WTC11 (cell line): ENCODE measurements at regions not wholly inside any gene's neighbourhood (a gene's known extent, or its start where the extent isn't known, plus 50 kb on each side); places are given as distances from the start of the nearest gene placed in this dataset.

ENCODE experiments used
- ATAC-seq: fragments of 200-7000 bp; cut with Tn5 transposase; 2 replicates; pipeline ENCODE4 v1.10.0; 2021; ENCODE audit warnings: mild to moderate bottlenecking, moderate library complexity
- CTCF ChIA-PET: fragments of 300-600 bp; sonication (Branson Sonifier 250); formaldehyde crosslinking; loops from one replicate; lab custom pipeline; 2021; ENCODE audit warnings: antibody characterized with exemption; lab: Charles Lee
- POLR2A ChIA-PET: fragments of 350-600 bp; sonication (Branson Sonifier 250); formaldehyde crosslinking; loops from one replicate; lab custom pipeline; 2021; ENCODE audit warnings: antibody characterized with exemption; lab: Charles Lee
- DNase-seq: peaks from one replicate; pipeline ENCODE4 v3.0.0; 2021; ENCODE audit warnings: low spot score
- H3K27ac Mint-ChIP-seq: 2 replicates; pipeline ENCODE4 v1.8.0; 2021; ENCODE audit warnings: mixed read lengths
- H3K27me3 Mint-ChIP-seq: 2 replicates; pipeline ENCODE4 v1.8.0; 2021; ENCODE audit warnings: low read depth, mild to moderate bottlenecking, moderate library complexity, mixed read lengths
- H3K36me3 Mint-ChIP-seq: 2 replicates; pipeline ENCODE4 v1.8.0; 2021; ENCODE audit warnings: mixed read lengths
- H3K4me1 Mint-ChIP-seq: 2 replicates; pipeline ENCODE4 v1.8.0; 2022; ENCODE audit warnings: mixed read lengths
- H3K4me3 Mint-ChIP-seq: 2 replicates; pipeline ENCODE4 v1.8.0; 2021; ENCODE audit warnings: mild to moderate bottlenecking, moderate library complexity, mixed read lengths
- H3K9me3 Mint-ChIP-seq: 2 replicates; pipeline ENCODE4 v1.8.0; 2021; ENCODE audit warnings: mixed read lengths
- CREB1 ChIP-seq: sonication (generic); formaldehyde crosslinking; IDR thresholded peaks from 2 replicates; pipeline ENCODE4 v1.8.0; 2023; ENCODE audit warnings: mild to moderate bottlenecking, missing genetic modification reagents
- CREM ChIP-seq: sonication (generic); formaldehyde crosslinking; IDR thresholded peaks from 2 replicates; pipeline ENCODE4 v1.8.1; 2022; ENCODE audit warnings: mild to moderate bottlenecking, missing genetic modification reagents, moderate library complexity
- ELF4 ChIP-seq: sonication (generic); formaldehyde crosslinking; IDR thresholded peaks from 2 replicates; pipeline ENCODE4 v1.8.1; 2022; ENCODE audit warnings: low read depth, mild to moderate bottlenecking, moderate library complexity, missing genetic modification reagents
- JUN ChIP-seq: sonication (generic); formaldehyde crosslinking; IDR thresholded peaks from 2 replicates; pipeline ENCODE4 v1.8.0; 2023; ENCODE audit warnings: mild to moderate bottlenecking, missing genetic modification reagents
- KAT7 ChIP-seq: sonication (generic); formaldehyde crosslinking; IDR thresholded peaks from 2 replicates; pipeline ENCODE4 v1.8.1; 2023; ENCODE audit warnings: missing genetic modification reagents, mild to moderate bottlenecking, borderline replicate concordance
- MXD4 ChIP-seq: fragments of 250-450 bp; sonication (Bioruptor Pico); IDR thresholded peaks from 2 replicates; pipeline ENCODE4 v1.8.0; 2021; ENCODE audit warnings: mild to moderate bottlenecking, moderate library complexity, borderline replicate concordance
- MYBL2 ChIP-seq: sonication (generic); formaldehyde crosslinking; IDR thresholded peaks from 2 replicates; pipeline ENCODE4 v1.8.1; 2023; ENCODE audit warnings: mild to moderate bottlenecking, moderate library complexity, missing genetic modification reagents
- NR1H2 ChIP-seq: sonication (generic); formaldehyde crosslinking; IDR thresholded peaks from 2 replicates; pipeline ENCODE4 v1.9.0; 2021; ENCODE audit warnings: mild to moderate bottlenecking, moderate library complexity, missing genetic modification reagents
- OVOL2 ChIP-seq: fragments of 250-450 bp; sonication (Bioruptor Pico); IDR thresholded peaks from 2 replicates; pipeline ENCODE4 v1.9.0; 2021; ENCODE audit warnings: mild to moderate bottlenecking, borderline replicate concordance
- PRRX2 ChIP-seq: fragments of 250-450 bp; sonication (Bioruptor Pico); IDR thresholded peaks from 2 replicates; pipeline ENCODE4 v1.8.0; 2021; ENCODE audit warnings: mild to moderate bottlenecking
- ZNF219 ChIP-seq: sonication (generic); formaldehyde crosslinking; IDR thresholded peaks from 2 replicates; pipeline ENCODE4 v1.8.0; 2023; ENCODE audit warnings: missing genetic modification reagents, mild to moderate bottlenecking, borderline replicate concordance
- TF ChIP-seq, protein P1 (sequence below): sonication (generic); formaldehyde crosslinking; IDR thresholded peaks from 2 replicates; pipeline ENCODE4 v1.8.0; 2022; ENCODE audit warnings: missing genetic modification reagents
- TF ChIP-seq, protein P2 (sequence below): sonication (generic); formaldehyde crosslinking; IDR thresholded peaks from 2 replicates; pipeline ENCODE4 v1.8.0; 2023; ENCODE audit warnings: missing genetic modification reagents
- TF ChIP-seq, protein P3 (sequence below): sonication (generic); formaldehyde crosslinking; IDR thresholded peaks from 2 replicates; pipeline ENCODE4 v1.8.1; 2022; ENCODE audit warnings: low read depth, missing genetic modification reagents, borderline replicate concordance
- TF ChIP-seq, protein P4 (sequence below): fragments of 250-450 bp; sonication (Bioruptor Pico); IDR thresholded peaks from 2 replicates; pipeline ENCODE4 v1.9.0; 2021; ENCODE audit warnings: mild to moderate bottlenecking
- TF ChIP-seq, protein P5 (sequence below): fragments of 200-600 bp; IDR thresholded peaks from 2 replicates; pipeline ENCODE4 v1.8.0; 2022; ENCODE audit warnings: antibody characterized with exemption
- TF ChIP-seq, protein P6 (sequence below): sonication (generic); formaldehyde crosslinking; IDR thresholded peaks from 2 replicates; pipeline ENCODE4 v1.8.0; 2023; ENCODE audit warnings: missing genetic modification reagents, mild to moderate bottlenecking, borderline replicate concordance
- TF ChIP-seq, protein P7 (sequence below): sonication (generic); formaldehyde crosslinking; IDR thresholded peaks from 2 replicates; pipeline ENCODE4 v1.8.1; 2022; ENCODE audit warnings: mild to moderate bottlenecking, moderate library complexity, missing genetic modification reagents

DNA sequence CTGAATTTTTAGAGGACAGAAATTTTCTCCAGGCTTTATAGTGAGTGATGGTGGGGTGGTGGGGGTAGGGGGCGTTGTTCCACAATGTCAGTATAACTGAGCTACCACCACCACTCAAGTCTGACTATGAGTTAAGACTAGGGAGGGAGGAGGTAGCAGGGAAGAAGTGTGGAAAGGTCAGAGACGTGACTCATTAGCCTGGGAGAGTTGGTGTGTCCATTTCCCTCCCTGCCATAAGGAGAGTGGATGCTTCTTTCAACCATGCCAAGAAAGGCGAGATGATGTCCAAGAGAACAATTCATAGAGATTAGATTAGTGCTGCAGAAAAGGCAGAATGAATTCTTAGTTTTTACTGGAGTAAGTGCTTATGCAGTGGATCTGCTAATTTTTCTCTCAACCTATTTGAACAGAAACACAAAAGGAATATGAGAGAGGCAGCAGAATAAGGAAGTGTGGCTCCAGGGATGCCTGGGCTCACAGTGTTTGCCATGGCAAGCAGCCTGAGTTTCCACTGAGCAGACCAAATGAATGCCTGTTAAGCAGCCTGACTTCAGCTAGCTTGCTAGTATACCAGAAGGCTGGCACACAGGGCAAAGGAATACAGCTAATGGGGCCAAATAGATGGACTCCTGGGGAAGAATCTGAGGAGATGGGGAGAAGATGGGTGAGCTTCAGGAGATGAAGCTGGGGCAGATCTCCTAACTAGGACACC lies 708.9 kb downstream of the NTRK3 start (continued):
- no peak for TF ChIP-seq MYBL2 (CRISPR knock-in tag)
- TF ChIP-seq, protein P1, sequence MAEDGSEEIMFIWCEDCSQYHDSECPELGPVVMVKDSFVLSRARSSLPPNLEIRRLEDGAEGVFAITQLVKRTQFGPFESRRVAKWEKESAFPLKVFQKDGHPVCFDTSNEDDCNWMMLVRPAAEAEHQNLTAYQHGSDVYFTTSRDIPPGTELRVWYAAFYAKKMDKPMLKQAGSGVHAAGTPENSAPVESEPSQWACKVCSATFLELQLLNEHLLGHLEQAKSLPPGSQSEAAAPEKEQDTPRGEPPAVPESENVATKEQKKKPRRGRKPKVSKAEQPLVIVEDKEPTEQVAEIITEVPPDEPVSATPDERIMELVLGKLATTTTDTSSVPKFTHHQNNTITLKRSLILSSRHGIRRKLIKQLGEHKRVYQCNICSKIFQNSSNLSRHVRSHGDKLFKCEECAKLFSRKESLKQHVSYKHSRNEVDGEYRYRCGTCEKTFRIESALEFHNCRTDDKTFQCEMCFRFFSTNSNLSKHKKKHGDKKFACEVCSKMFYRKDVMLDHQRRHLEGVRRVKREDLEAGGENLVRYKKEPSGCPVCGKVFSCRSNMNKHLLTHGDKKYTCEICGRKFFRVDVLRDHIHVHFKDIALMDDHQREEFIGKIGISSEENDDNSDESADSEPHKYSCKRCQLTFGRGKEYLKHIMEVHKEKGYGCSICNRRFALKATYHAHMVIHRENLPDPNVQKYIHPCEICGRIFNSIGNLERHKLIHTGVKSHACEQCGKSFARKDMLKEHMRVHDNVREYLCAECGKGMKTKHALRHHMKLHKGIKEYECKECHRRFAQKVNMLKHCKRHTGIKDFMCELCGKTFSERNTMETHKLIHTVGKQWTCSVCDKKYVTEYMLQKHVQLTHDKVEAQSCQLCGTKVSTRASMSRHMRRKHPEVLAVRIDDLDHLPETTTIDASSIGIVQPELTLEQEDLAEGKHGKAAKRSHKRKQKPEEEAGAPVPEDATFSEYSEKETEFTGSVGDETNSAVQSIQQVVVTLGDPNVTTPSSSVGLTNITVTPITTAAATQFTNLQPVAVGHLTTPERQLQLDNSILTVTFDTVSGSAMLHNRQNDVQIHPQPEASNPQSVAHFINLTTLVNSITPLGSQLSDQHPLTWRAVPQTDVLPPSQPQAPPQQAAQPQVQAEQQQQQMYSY (CRISPR knock-in tag), result no peak

DNA sequence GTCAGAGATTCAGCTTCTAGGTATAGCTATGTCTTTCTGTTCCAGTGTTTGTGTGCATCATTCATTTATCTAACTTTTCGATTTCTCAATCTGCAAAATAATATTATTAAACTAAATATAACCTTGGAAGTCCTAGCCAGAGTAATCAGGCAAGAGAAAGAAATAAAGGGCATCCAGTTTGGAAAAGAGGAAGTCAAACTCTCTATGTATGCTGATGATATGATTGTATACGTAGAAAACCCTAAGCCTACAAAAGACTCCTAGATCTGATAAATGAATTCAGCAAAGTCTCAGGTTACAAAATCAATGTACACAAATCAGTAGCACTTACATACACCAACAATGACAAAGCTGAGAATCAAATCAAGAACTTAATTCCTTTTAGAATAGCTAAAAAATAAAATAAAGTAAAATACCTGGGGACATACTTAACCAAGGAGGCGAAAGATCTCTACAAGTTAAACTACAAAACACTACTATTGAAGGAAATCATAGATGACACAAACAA lies 718.2 kb downstream of the NTRK3 start:
- no peak for ATAC-seq
- Mint-ChIP-seq H3K27ac (no peak overlapping the region), H3K4me1 (no peaks in the 10 kb centered on the region), H3K27me3 (no peaks in the 10 kb centered on the region), H3K4me3 (no peak overlapping the region), H3K36me3 (peaks cover 7% of the 10 kb centered on the region; the same call in 1 of the 2 replicates), H3K9me3 (peaks cover 32% of the 10 kb centered on the region)
- no peak for TF ChIP-seq ELF4
- no peak for TF ChIP-seq KAT7 (CRISPR knock-in tag)
- CTCF ChIA-PET, result no interaction called here
- DNase-seq, result no peak
- POLR2A ChIA-PET, result no interaction called here

DNA sequence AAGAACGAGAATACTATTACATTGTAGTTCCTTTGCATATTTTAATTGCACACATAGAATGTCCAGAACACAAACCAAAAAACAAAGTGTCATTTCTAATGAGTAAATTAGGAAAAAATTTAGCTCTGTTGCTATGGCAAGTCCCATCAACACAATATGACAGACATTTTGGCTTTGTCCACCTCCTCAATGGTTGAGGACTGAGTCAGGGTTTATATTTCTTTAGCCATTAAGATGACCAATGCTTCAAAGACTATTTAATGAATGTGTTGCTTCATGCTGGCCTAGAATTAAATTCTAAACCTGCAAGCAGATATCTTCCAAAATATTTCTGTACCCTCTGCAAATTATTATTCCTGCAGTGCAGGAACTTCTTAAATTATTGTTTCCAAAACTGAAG lies 719.2 kb downstream of the NTRK3 start:
- no peak for DNase-seq
- CTCF ChIA-PET, result no interaction called here
- no peaks in the 10 kb centered on the region for H3K27me3 Mint-ChIP-seq
- H3K4me1 Mint-ChIP-seq, result no peaks in the 10 kb centered on the region
- H3K27ac Mint-ChIP-seq, result no peak overlapping the region
- ATAC-seq, result no peak
- no peak for TF ChIP-seq JUN (CRISPR knock-in tag)
- TF ChIP-seq, protein P2, sequence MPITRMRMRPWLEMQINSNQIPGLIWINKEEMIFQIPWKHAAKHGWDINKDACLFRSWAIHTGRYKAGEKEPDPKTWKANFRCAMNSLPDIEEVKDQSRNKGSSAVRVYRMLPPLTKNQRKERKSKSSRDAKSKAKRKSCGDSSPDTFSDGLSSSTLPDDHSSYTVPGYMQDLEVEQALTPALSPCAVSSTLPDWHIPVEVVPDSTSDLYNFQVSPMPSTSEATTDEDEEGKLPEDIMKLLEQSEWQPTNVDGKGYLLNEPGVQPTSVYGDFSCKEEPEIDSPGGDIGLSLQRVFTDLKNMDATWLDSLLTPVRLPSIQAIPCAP (CRISPR knock-in tag), result no peak
- TF ChIP-seq, protein P3, sequence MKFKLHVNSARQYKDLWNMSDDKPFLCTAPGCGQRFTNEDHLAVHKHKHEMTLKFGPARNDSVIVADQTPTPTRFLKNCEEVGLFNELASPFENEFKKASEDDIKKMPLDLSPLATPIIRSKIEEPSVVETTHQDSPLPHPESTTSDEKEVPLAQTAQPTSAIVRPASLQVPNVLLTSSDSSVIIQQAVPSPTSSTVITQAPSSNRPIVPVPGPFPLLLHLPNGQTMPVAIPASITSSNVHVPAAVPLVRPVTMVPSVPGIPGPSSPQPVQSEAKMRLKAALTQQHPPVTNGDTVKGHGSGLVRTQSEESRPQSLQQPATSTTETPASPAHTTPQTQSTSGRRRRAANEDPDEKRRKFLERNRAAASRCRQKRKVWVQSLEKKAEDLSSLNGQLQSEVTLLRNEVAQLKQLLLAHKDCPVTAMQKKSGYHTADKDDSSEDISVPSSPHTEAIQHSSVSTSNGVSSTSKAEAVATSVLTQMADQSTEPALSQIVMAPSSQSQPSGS (CRISPR knock-in tag), result no peak
- TF ChIP-seq CREM (CRISPR knock-in tag), result no peak
- TF ChIP-seq, protein P4, sequence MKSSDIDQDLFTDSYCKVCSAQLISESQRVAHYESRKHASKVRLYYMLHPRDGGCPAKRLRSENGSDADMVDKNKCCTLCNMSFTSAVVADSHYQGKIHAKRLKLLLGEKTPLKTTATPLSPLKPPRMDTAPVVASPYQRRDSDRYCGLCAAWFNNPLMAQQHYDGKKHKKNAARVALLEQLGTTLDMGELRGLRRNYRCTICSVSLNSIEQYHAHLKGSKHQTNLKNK (CRISPR knock-in tag), result no peak
- TF ChIP-seq, protein P5, sequence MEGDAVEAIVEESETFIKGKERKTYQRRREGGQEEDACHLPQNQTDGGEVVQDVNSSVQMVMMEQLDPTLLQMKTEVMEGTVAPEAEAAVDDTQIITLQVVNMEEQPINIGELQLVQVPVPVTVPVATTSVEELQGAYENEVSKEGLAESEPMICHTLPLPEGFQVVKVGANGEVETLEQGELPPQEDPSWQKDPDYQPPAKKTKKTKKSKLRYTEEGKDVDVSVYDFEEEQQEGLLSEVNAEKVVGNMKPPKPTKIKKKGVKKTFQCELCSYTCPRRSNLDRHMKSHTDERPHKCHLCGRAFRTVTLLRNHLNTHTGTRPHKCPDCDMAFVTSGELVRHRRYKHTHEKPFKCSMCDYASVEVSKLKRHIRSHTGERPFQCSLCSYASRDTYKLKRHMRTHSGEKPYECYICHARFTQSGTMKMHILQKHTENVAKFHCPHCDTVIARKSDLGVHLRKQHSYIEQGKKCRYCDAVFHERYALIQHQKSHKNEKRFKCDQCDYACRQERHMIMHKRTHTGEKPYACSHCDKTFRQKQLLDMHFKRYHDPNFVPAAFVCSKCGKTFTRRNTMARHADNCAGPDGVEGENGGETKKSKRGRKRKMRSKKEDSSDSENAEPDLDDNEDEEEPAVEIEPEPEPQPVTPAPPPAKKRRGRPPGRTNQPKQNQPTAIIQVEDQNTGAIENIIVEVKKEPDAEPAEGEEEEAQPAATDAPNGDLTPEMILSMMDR, result no peak
- TF ChIP-seq PRRX2 (CRISPR knock-in tag), result no peak
- TF ChIP-seq, protein P6, sequence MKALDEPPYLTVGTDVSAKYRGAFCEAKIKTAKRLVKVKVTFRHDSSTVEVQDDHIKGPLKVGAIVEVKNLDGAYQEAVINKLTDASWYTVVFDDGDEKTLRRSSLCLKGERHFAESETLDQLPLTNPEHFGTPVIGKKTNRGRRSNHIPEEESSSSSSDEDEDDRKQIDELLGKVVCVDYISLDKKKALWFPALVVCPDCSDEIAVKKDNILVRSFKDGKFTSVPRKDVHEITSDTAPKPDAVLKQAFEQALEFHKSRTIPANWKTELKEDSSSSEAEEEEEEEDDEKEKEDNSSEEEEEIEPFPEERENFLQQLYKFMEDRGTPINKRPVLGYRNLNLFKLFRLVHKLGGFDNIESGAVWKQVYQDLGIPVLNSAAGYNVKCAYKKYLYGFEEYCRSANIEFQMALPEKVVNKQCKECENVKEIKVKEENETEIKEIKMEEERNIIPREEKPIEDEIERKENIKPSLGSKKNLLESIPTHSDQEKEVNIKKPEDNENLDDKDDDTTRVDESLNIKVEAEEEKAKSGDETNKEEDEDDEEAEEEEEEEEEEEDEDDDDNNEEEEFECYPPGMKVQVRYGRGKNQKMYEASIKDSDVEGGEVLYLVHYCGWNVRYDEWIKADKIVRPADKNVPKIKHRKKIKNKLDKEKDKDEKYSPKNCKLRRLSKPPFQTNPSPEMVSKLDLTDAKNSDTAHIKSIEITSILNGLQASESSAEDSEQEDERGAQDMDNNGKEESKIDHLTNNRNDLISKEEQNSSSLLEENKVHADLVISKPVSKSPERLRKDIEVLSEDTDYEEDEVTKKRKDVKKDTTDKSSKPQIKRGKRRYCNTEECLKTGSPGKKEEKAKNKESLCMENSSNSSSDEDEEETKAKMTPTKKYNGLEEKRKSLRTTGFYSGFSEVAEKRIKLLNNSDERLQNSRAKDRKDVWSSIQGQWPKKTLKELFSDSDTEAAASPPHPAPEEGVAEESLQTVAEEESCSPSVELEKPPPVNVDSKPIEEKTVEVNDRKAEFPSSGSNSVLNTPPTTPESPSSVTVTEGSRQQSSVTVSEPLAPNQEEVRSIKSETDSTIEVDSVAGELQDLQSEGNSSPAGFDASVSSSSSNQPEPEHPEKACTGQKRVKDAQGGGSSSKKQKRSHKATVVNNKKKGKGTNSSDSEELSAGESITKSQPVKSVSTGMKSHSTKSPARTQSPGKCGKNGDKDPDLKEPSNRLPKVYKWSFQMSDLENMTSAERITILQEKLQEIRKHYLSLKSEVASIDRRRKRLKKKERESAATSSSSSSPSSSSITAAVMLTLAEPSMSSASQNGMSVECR (CRISPR knock-in tag), result no peak
- TF ChIP-seq OVOL2 (CRISPR knock-in tag), result no peak
- no peak for TF ChIP-seq CREB1 (CRISPR knock-in tag)
- TF ChIP-seq NR1H2 (CRISPR knock-in tag), result no peak
- TF ChIP-seq MXD4 (CRISPR knock-in tag), result no peak
- TF ChIP-seq, protein P7, sequence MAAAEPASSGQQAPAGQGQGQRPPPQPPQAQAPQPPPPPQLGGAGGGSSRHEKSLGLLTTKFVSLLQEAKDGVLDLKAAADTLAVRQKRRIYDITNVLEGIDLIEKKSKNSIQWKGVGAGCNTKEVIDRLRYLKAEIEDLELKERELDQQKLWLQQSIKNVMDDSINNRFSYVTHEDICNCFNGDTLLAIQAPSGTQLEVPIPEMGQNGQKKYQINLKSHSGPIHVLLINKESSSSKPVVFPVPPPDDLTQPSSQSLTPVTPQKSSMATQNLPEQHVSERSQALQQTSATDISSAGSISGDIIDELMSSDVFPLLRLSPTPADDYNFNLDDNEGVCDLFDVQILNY, result no peak
- TF ChIP-seq ZNF219 (CRISPR knock-in tag), result no peak
- POLR2A ChIA-PET, result no interaction called here
- peaks cover 10% of the 10 kb centered on the region; the same call in 1 of the 2 replicates for H3K36me3 Mint-ChIP-seq
- H3K9me3 Mint-ChIP-seq, result peaks cover 36% of the 10 kb centered on the region
- no peak overlapping the region for H3K4me3 Mint-ChIP-seq
